ENCODE measurements at regions not wholly inside any gene's neighbourhood (a gene's known extent, or its start where the extent isn't known, plus 50 kb on each side); places are given as distances from the start of the nearest gene placed in this dataset.

- Histone ChIP-seq H3K36me3 (replicated peaks in 1 of 2; ENCODE audit: control insufficient read depth in 1 of 2, insufficient read depth in 2 of 2, low read length in 2 of 2) (no peaks in the 10 kb centered on the region), H3K4me2 (ENCODE audit: low read depth, low read length) (no peak overlapping the region), H3K79me2 (ENCODE audit: insufficient read depth, low read length) (no peaks in the 10 kb centered on the region), H3K27me3 (ENCODE audit: control insufficient read depth in 1 of 2, insufficient read depth in 2 of 2, low read length in 2 of 2) (no peaks in the 10 kb centered on the region), H3K9me3 (ENCODE audit: low read length) (no peaks in the 10 kb centered on the region), H3K9ac (ENCODE audit: insufficient read depth, low read depth, low read length) (no peak overlapping the region), H2AFZ (ENCODE audit: low read length) (no peak overlapping the region), H3K4me1 (ENCODE audit: insufficient read depth, low read length) (no peaks in the 10 kb centered on the region), H4K20me1 (ENCODE audit: insufficient read depth, low read length) (no peaks in the 10 kb centered on the region), H3K4me3 (replicated peaks in 1 of 3; ENCODE audit: insufficient read depth in 1 of 3, low read depth in 2 of 3, low read length in 3 of 3) (no peak overlapping the region), H3K27ac (ENCODE audit: extremely low read length, insufficient read depth, low read length) (no peak overlapping the region)
- POLR2A ChIA-PET, result no interaction called here
- intact Hi-C loops (cut with micrococcal nuclease; ENCODE audit: unreplicated experiment), result no loop called here
- FAIRE-seq, result no peak
- BruUV-seq (replicated peaks), result no TSS peak
- DNase-seq (ENCODE audit: low spot score), result no peak
- no peak for ATAC-seq
- TF ChIP-seq RORA (CRISPR knock-in tag; IDR thresholded peaks at IDR 0.05) (no peak), RBAK (CRISPR knock-in tag; IDR thresholded peaks at IDR 0.05) (no peak), REST (IDR thresholded peaks at IDR 0.05; ENCODE audit: borderline replicate concordance in 1 of 2, low read depth in 1 of 2, low read length in 2 of 2) (no peak), FUBP1 (CRISPR knock-in tag; IDR thresholded peaks at IDR 0.05; ENCODE audit: borderline replicate concordance) (no peak), CSRNP1 (CRISPR knock-in tag; IDR thresholded peaks at IDR 0.05) (no peak), HOXA9 (CRISPR knock-in tag; IDR thresholded peaks at IDR 0.05; ENCODE audit: borderline replicate concordance) (no peak), DDIT3 (CRISPR knock-in tag; IDR thresholded peaks at IDR 0.05) (no peak), ZC3H4 (CRISPR knock-in tag; IDR thresholded peaks at IDR 0.05; ENCODE audit: borderline replicate concordance) (no peak)
- in situ Hi-C loops (cut with HindIII; ENCODE audit: extremely low pct_ligation_motif_present, low pct_unique_long_range_greater_than_20kb), result no loop called here
- CTCF ChIA-PET (ENCODE audit: low intra/inter-chr PET ratio, low total read pairs), result no interaction called here
- WGBS (ENCODE audit: low lambda C conversion rate), result 0% methylated on average over 1 of the region's 1 CpG
These were observed 120.4 kb upstream of the RAG2 start for GRCh38 chr11:36718451-36718850.

All from HepG2 (cell line).